ENCODE measurements at regions not wholly inside any gene's neighbourhood (a gene's known extent, or its start where the extent isn't known, plus 50 kb on each side); places are given as distances from the start of the nearest gene placed in this dataset.
A peak's percentile ranks its signal among the peaks of the same experiment; 100 is the strongest.

- TF ChIP-seq POLR2AphosphoS5 (IDR thresholded peaks at IDR 0.05; ENCODE audit: low read depth, low read length) = no peak
- TF ChIP-seq MAFK (IDR thresholded peaks at IDR 0.05; ENCODE audit: low read depth, low read length) = no peak
- TF ChIP-seq ATF2 (IDR thresholded peaks at IDR 0.05; ENCODE audit: low read length) = no peak
- TF ChIP-seq CTCF (IDR thresholded peaks at IDR 0.05; ENCODE audit: control extremely low read depth in 1 of 3, insufficient read depth in 1 of 3, low read depth in 1 of 3, low read length in 3 of 3) = peak; percentile 48 to 94 (median 77)
- no peak for TF ChIP-seq SRF (IDR thresholded peaks at IDR 0.05; ENCODE audit: low read depth, low read length)
- no peak for TF ChIP-seq BCL11A (IDR thresholded peaks at IDR 0.05; ENCODE audit: low read depth in 2 of 2, low read length in 2 of 2)
- TF ChIP-seq CEBPB (IDR thresholded peaks at IDR 0.05; ENCODE audit: low read depth, low read length) = no peak
- TF ChIP-seq CREB1 (IDR thresholded peaks at IDR 0.05) = no peak
- no peak for TF ChIP-seq EP300 (IDR thresholded peaks at IDR 0.05; ENCODE audit: borderline replicate concordance in 1 of 2, low read depth in 2 of 2, low read length in 2 of 2)
- TF ChIP-seq SIX5 (IDR thresholded peaks at IDR 0.05; ENCODE audit: low read depth, low read length) = no peak
Observed at GRCh38 chr14:22391908-22392565, 197.0 kb downstream of the DAD1 start.
